RWPE2 (cell line): ENCODE measurements at regions not wholly inside any gene's neighbourhood (a gene's known extent, or its start where the extent isn't known, plus 50 kb on each side); places are given as distances from the start of the nearest gene placed in this dataset.
A peak's percentile ranks its signal among the peaks of the same experiment; 100 is the strongest.

Source experiments
- ATAC-seq: fragments of 200-7000 bp; cut with Tn5 transposase; 3 replicates; pipeline ENCODE4 v1.9.1; 2021; ENCODE audit warnings: low read depth
- DNase-seq: peaks from one replicate; pipeline ENCODE4 v3.0.0-alpha.2; 2020; ENCODE audit warnings: low spot score
- H3K27ac ChIP-seq: fragments of 450-650 bp; 2 replicates; pipeline ENCODE4 v1.5.1; 2017; ENCODE audit warnings: mild to moderate bottlenecking; ENCODE audit not compliant: poor library complexity, severe bottlenecking
- H3K27me3 ChIP-seq: fragments of 250-450 bp; sonication (Bioruptor Pico); 2 replicates; pipeline ENCODE4 v1.5.1; 2021; ENCODE audit warnings: mild to moderate bottlenecking, moderate library complexity; ENCODE audit not compliant: insufficient read depth, poor library complexity, severe bottlenecking
- H3K36me3 ChIP-seq: fragments of 250-450 bp; sonication (Bioruptor Pico); 2 replicates; pipeline ENCODE4 v1.5.1; 2020; ENCODE audit warnings: low read depth, mild to moderate bottlenecking, moderate library complexity
- H3K4me1 ChIP-seq: fragments of 250-450 bp; sonication (Bioruptor Pico); 2 replicates; pipeline ENCODE4 v1.5.1; 2021; ENCODE audit warnings: mild to moderate bottlenecking, moderate library complexity; ENCODE audit not compliant: insufficient read depth, poor library complexity, severe bottlenecking
- H3K4me3 ChIP-seq: fragments of 250-450 bp; sonication (Bioruptor Pico); 2 replicates; pipeline ENCODE4 v1.5.1; 2021; ENCODE audit warnings: mild to moderate bottlenecking, moderate library complexity; ENCODE audit not compliant: severe bottlenecking
- H3K9me3 ChIP-seq: fragments of 250-450 bp; sonication (Bioruptor Pico); 2 replicates; pipeline ENCODE4 v1.5.1; 2021; ENCODE audit warnings: mild to moderate bottlenecking, moderate library complexity; ENCODE audit not compliant: severe bottlenecking
- TF ChIP-seq, protein P1 (sequence below): fragments of 450-650 bp; IDR thresholded peaks from one replicate; pipeline ENCODE4 v1.5.1; 2017; ENCODE audit warnings: mild to moderate bottlenecking, moderate library complexity; ENCODE audit not compliant: poor library complexity, severe bottlenecking

DNA sequence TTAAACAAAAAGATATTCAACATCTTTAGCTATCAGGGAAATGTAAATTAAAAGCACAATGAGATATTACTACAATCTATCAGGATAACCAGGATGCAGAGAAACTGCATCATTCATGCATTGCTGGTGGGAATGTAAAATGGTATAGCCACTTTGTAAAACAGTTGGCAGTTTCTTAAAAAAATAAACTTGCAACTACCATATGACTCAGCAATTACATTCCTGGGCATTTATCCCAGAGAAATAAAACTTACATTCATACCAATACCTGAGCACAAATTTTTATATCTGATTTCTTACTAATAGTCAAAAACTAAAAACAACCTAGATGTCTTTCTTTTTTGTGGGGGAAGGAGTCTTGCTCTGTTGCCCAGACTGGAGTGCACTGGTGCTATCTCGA, 190.3 kb upstream of the TAB2 start:
- H3K4me1 ChIP-seq, result peaks cover 14% of the 10 kb centered on the region
- H3K27ac ChIP-seq, result no peak overlapping the region
- no peak overlapping the region for H3K4me3 ChIP-seq
- DNase-seq (no peak), ATAC-seq (peak; percentile 59)
- TF ChIP-seq, protein P1, sequence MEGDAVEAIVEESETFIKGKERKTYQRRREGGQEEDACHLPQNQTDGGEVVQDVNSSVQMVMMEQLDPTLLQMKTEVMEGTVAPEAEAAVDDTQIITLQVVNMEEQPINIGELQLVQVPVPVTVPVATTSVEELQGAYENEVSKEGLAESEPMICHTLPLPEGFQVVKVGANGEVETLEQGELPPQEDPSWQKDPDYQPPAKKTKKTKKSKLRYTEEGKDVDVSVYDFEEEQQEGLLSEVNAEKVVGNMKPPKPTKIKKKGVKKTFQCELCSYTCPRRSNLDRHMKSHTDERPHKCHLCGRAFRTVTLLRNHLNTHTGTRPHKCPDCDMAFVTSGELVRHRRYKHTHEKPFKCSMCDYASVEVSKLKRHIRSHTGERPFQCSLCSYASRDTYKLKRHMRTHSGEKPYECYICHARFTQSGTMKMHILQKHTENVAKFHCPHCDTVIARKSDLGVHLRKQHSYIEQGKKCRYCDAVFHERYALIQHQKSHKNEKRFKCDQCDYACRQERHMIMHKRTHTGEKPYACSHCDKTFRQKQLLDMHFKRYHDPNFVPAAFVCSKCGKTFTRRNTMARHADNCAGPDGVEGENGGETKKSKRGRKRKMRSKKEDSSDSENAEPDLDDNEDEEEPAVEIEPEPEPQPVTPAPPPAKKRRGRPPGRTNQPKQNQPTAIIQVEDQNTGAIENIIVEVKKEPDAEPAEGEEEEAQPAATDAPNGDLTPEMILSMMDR, result no peak
- H3K27me3 ChIP-seq, result no peaks in the 10 kb centered on the region
- no peaks in the 10 kb centered on the region for H3K36me3 ChIP-seq
- H3K9me3 ChIP-seq, result no peaks in the 10 kb centered on the region

DNA sequence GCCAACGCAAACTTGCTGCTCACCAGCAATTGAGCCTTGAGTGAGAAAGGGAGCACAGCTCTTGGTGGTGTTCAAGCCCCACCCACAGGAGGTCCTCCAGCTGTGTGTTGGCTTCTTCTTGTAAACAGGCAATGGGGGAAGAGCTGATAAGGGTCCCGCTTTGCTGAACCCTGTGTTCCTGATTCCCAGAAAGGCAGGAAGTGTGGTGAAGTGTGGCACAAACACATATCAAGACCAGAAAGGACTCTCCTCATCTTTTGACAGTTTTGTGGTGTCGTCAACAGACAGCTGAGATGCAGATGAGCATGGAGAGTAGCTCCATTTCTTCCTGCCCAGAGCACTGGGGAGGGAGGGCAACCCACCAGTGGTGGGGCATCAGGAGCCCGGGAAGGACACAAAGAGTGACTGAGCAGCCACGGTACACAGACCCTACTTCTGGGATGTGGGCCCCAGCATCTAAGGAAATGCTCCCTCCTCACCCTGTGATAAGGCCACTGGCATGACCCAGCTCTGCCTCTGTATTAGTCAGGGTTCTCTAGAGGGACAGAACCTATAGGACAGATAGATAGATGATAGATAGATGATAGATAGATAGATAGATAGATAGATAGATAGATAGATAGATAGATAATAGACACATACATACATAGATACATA, 188.9 kb upstream of the TAB2 start:
- Histone ChIP-seq H3K4me1 (peaks cover 14% of the 10 kb centered on the region), H3K36me3 (no peaks in the 10 kb centered on the region), H3K4me3 (no peak overlapping the region), H3K27me3 (no peaks in the 10 kb centered on the region), H3K27ac (no peak overlapping the region), H3K9me3 (no peaks in the 10 kb centered on the region)
- ATAC-seq (no peak), DNase-seq (no peak)
- TF ChIP-seq, protein P1, result no peak

DNA sequence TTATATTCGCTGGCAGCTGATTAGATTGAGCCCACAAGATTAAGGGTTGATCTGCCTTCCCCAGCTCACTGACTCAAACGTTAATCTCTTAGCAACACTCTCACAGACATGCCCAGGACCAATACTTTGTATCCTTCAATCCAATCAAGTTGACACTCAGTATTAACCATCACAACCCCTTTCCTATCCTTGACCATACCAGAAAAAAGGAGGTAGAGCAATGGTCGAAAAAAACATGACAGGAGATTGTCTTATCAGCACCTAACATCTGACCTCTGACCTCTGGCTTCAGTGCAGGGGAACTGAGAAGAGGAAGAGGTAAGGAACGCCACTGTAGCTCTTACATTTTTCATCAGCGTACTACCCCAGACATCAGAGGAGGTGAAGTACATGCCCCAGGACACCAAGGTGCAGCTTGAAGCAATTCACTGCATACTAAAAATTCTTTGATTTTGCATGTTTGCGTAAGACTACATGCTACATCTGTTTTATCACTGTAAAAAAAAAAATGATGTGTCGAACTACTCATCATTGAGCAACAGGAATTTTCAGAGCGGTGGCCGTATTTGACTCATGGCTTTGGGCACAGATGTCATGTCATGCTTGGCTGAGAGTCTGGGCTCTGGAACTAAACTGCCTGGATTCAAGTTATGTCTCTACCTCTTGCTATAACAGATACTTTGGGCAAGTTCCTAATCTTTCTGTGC, 188.0 kb upstream of the TAB2 start:
- peak; percentile 77 for ATAC-seq
- Histone ChIP-seq H3K27ac (no peak overlapping the region), H3K4me1 (peaks cover 14% of the 10 kb centered on the region)

DNA sequence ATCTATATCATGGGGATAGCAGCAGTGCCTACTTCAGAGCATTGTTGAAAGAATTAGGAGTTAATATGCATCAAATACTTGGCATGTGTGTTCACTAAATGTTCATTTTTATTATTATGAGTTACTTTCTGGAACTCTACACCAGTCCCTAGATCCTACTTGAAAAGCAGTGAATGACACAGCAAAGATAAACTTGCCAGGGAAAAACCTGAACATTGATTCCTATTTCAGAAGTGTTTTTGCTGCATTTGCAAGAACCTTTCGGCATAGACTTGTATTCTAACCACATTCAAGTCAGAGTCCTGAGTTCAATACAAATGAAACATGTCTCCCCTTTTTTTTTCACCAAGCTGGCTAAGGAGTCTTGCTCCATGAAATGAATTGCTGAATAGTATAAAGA, 187.4 kb upstream of the TAB2 start:
- ATAC-seq, result no peak
- DNase-seq, result no peak
- Histone ChIP-seq H3K27me3 (no peaks in the 10 kb centered on the region), H3K4me3 (no peak overlapping the region), H3K4me1 (peaks cover 14% of the 10 kb centered on the region), H3K9me3 (no peaks in the 10 kb centered on the region), H3K36me3 (no peaks in the 10 kb centered on the region), H3K27ac (no peak overlapping the region)
- TF ChIP-seq, protein P1, result no peak

More for the DNA sequence above, 188.0 kb upstream of the TAB2 start:
- no peak for DNase-seq
- Histone ChIP-seq H3K4me3 (no peak overlapping the region), H3K36me3 (no peaks in the 10 kb centered on the region), H3K27me3 (no peaks in the 10 kb centered on the region), H3K9me3 (no peaks in the 10 kb centered on the region)
- TF ChIP-seq, protein P1, result no peak

DNA sequence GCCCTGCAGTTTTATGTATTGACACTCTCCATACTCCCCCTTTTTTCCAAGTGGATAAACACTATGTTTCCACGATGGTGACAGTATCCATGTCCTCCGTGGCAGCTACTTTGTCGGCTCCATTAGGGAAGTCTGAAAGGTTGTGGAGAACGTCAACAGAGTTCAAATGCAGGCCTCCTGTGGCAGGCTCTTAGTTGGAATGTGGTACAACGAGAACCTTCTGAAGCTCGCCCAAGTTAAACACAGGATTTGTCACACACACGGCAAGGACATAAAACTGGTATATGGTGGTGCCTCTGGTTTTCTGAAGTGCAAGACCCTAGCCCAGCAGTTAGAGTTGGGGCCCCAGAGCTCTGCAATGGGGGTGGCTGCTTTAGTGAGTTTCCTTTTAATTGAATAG, 187.0 kb upstream of the TAB2 start:
- peaks cover 14% of the 10 kb centered on the region for H3K4me1 ChIP-seq
- DNase-seq (no peak), ATAC-seq (no peak)
- H3K27me3 ChIP-seq, result no peaks in the 10 kb centered on the region
- H3K4me3 ChIP-seq, result no peak overlapping the region
- H3K27ac ChIP-seq, result no peak overlapping the region
- TF ChIP-seq, protein P1, result no peak
- H3K36me3 ChIP-seq, result no peaks in the 10 kb centered on the region
- H3K9me3 ChIP-seq, result no peaks in the 10 kb centered on the region
